Mammary epithelial cell (primary cell): ENCODE measurements at regions not wholly inside any gene's neighbourhood (a gene's known extent, or its start where the extent isn't known, plus 50 kb on each side); places are given as distances from the start of the nearest gene placed in this dataset.

Experiments used
- CTCF ChIP-seq, 2 donors: IDR thresholded peaks in 1 of 2; conservative IDR thresholded peaks in 1 of 2; 2 replicates each; pipeline ENCODE4 v1.5.1; 2011 to 2012; ENCODE audit warnings: inconsistent platforms in 2 of 2, low read length in 2 of 2, mild to moderate bottlenecking in 2 of 2, control low read depth in 1 of 2, low read depth in 1 of 2; ENCODE audit not compliant: insufficient read depth in 1 of 2; ENCODE audit errors: extremely low read depth in 1 of 2
- EZH2 ChIP-seq: IDR thresholded peaks from 2 replicates; pipeline ENCODE4 v1.6.1; 2012; ENCODE audit warnings: low read length, inconsistent platforms, borderline replicate concordance

- TF ChIP-seq CTCF (conservative IDR thresholded peaks at IDR 0.05 in 1 of 2, IDR thresholded peaks at IDR 0.05 in 1 of 2; ENCODE audit: extremely low read depth in 1 of 2, insufficient read depth in 1 of 2, low read depth in 1 of 2, low read length in 2 of 2) (no peak), EZH2 (no peak)
These were observed 475.1 kb upstream of the WWC1 start for GRCh38 chr5:167816354-167816753.
